Uterus (tissue), 3 donors: ENCODE measurements at regions not wholly inside any gene's neighbourhood (a gene's known extent, or its start where the extent isn't known, plus 50 kb on each side); places are given as distances from the start of the nearest gene placed in this dataset.

Experiments
- DNase-seq, 2 donors: peaks; one replicate each; pipeline ENCODE4 v3.0.0-alpha.2; 2019 to 2020
- H3K27ac ChIP-seq, 2 donors: fragments of 200-600 bp; sonication (generic); 1 replicate in 1 of 2; 2 replicates in 1 of 2; pipeline ENCODE4 v1.5.1; 2016 to 2018
- H3K27me3 ChIP-seq, 2 donors: fragments of 200-600 bp; sonication (generic); one replicate each; pipeline ENCODE4 v1.5.1; 2018 to 2019; ENCODE audit warnings: control low read depth in 1 of 2
- H3K36me3 ChIP-seq, 2 donors: fragments of 200-600 bp; sonication (generic); one replicate each; pipeline ENCODE4 v1.5.1; 2019; ENCODE audit warnings: control low read depth in 1 of 2
- H3K4me1 ChIP-seq, 2 donors: fragments of 200-600 bp; sonication (generic); one replicate each; pipeline ENCODE4 v1.5.1; 2018 to 2019; ENCODE audit warnings: control low read depth in 1 of 2
- H3K4me3 ChIP-seq, 2 donors: fragments of 200-600 bp; sonication (generic); 1 replicate in 1 of 2; 2 replicates in 1 of 2; pipeline ENCODE4 v1.5.1; 2018 to 2019; ENCODE audit warnings: mild to moderate bottlenecking in 1 of 2
- H3K9me3 ChIP-seq, 2 donors: fragments of 200-600 bp; sonication (generic); one replicate each; pipeline ENCODE4 v1.5.1; 2019; ENCODE audit warnings: control low read depth in 1 of 2
- CTCF ChIP-seq, 4 experiments: fragments of 200-600 bp in 2 of 4; fragments of 450-650 bp in 2 of 4; sonication (generic) in 2 of 4; IDR thresholded peaks; one replicate each; pipeline ENCODE4 v1.5.1; 2016 to 2019; ENCODE audit warnings: antibody characterized with exemption in 4 of 4, mild to moderate bottlenecking in 2 of 4, moderate library complexity in 1 of 4
- POLR2A ChIP-seq, 2 donors: fragments of 450-650 bp; IDR thresholded peaks; one replicate each; pipeline ENCODE4 v1.6.1; 2016; ENCODE audit warnings: antibody characterized with exemption in 2 of 2, mild to moderate bottlenecking in 1 of 2, moderate library complexity in 1 of 2
- intact Hi-C: fragments of 100-400 bp; cut with DNase I; formaldehyde crosslinking; loops from one replicate; pipeline ENCODE4 v1.15.1; 2023; ENCODE audit warnings: low total_unique reads
- donor health status: DM: yes; HTN: yes; CAD: no.

GRCh38 chr3:118782755-118783202 is 251.9 kb downstream of the IGSF11 start:
- Histone ChIP-seq H3K27me3 (no peaks in the 10 kb centered on the region), H3K4me3 (no peak overlapping the region), H3K27ac (no peak overlapping the region), H3K9me3 (no peaks in the 10 kb centered on the region), H3K36me3 (no peaks in the 10 kb centered on the region), H3K4me1 (no peaks in the 10 kb centered on the region)
- DNase-seq, result no peak
- intact Hi-C loops, result no loop called here
- TF ChIP-seq POLR2A (IDR thresholded peaks at IDR 0.05) (no peak), CTCF (IDR thresholded peaks at IDR 0.05) (no peak)

- DNase-seq, result no peak
- Histone ChIP-seq H3K4me3 (no peak overlapping the region), H3K27me3 (no peaks in the 10 kb centered on the region), H3K36me3 (no peaks in the 10 kb centered on the region), H3K27ac (no peak overlapping the region), H3K9me3 (no peaks in the 10 kb centered on the region), H3K4me1 (no peaks in the 10 kb centered on the region)
- intact Hi-C loops, result no loop called here
- TF ChIP-seq CTCF (IDR thresholded peaks at IDR 0.05) (no peak), POLR2A (IDR thresholded peaks at IDR 0.05) (no peak)
These were observed 249.2 kb downstream of the IGSF11 start for GRCh38 chr3:118785415-118785814.

- intact Hi-C loops, result no loop called here
- H3K27me3 ChIP-seq, result no peaks in the 10 kb centered on the region
- TF ChIP-seq CTCF (IDR thresholded peaks at IDR 0.05) (no peak), POLR2A (IDR thresholded peaks at IDR 0.05) (no peak)
- DNase-seq, result no peak
- no peaks in the 10 kb centered on the region for H3K4me1 ChIP-seq
- no peaks in the 10 kb centered on the region for H3K36me3 ChIP-seq
- H3K27ac ChIP-seq, result no peak overlapping the region
- H3K9me3 ChIP-seq, result no peaks in the 10 kb centered on the region
- no peak overlapping the region for H3K4me3 ChIP-seq
These were observed 243.4 kb downstream of the IGSF11 start for GRCh38 chr3:118791246-118791645.

- H3K4me1 ChIP-seq, result no peaks in the 10 kb centered on the region
- H3K27ac ChIP-seq, result no peak overlapping the region
- no peak for TF ChIP-seq CTCF (IDR thresholded peaks at IDR 0.05)
- TF ChIP-seq POLR2A (IDR thresholded peaks at IDR 0.05), result no peak
- no peaks in the 10 kb centered on the region for H3K36me3 ChIP-seq
- H3K4me3 ChIP-seq, result no peak overlapping the region
- no peaks in the 10 kb centered on the region for H3K9me3 ChIP-seq
- intact Hi-C loops, result no loop called here
- H3K27me3 ChIP-seq, result no peaks in the 10 kb centered on the region
- DNase-seq, result no peak
These were observed 242.5 kb downstream of the IGSF11 start for GRCh38 chr3:118792191-118792590.

GRCh38 chr3:118793176-118793575 is 241.5 kb downstream of the IGSF11 start:
- Histone ChIP-seq H3K36me3 (no peaks in the 10 kb centered on the region), H3K27ac (no peak overlapping the region), H3K4me3 (no peak overlapping the region), H3K27me3 (no peaks in the 10 kb centered on the region), H3K9me3 (no peaks in the 10 kb centered on the region), H3K4me1 (no peaks in the 10 kb centered on the region)
- no peak for DNase-seq
- no peak for TF ChIP-seq CTCF (IDR thresholded peaks at IDR 0.05)
- TF ChIP-seq POLR2A (IDR thresholded peaks at IDR 0.05), result no peak
- intact Hi-C loops, result no loop called here
